ENCODE measurements at regions not wholly inside any gene's neighbourhood (a gene's known extent, or its start where the extent isn't known, plus 50 kb on each side); places are given as distances from the start of the nearest gene placed in this dataset.

DNA sequence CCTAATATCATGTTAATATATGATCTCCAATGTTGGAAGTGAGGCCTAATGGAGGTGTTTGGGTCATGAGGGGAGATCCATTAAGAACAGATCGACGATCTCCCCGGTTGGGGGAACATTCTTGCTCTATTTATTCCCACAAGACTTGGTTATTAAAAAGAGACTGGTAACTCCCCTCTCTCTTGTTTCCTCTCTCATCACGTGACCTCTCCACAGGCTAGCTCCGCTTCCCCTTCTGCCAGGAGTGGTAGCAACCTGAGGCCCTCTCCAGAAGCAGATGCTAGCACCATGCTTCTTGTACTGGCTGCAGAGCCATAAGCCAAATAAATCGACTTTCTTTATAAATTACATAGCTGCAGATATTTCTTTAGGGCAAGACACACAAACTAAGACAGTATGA is 794.4 kb downstream of the MTRR start:
- RAD21 ChIA-PET (ENCODE audit: low non-redundant PET in 1 of 2, low total read pairs in 2 of 2, uncharacterized antibody in 2 of 2, unreplicated experiment in 2 of 2), result no interaction called here
- Histone ChIP-seq H4K20me1 (ENCODE audit: insufficient read depth) (no peaks in the 10 kb centered on the region), H3K9ac (ENCODE audit: low read length) (no peak overlapping the region), H3K4me2 (ENCODE audit: low read length) (no peak overlapping the region), H3K9me3 (ENCODE audit: control insufficient read depth in 1 of 2, insufficient read depth in 1 of 2, low read depth in 1 of 2, low read length in 2 of 2) (peaks cover 3 to 35% of the 10 kb centered on the region in 2 experiments; a peak in 2 of 4 replicates), H3K27ac (ENCODE audit: low read depth, low read length) (no peak overlapping the region), H3K27me3 (ENCODE audit: insufficient read depth, low read length) (no peaks in the 10 kb centered on the region), H3K79me2 (ENCODE audit: insufficient read depth, low read length) (no peaks in the 10 kb centered on the region), H3K9me2 (ENCODE audit: insufficient read depth) (no peaks in the 10 kb centered on the region), H3K4me3 (replicated peaks in 1 of 2; ENCODE audit: low read depth in 1 of 2, low read length in 2 of 2) (no peak overlapping the region), H3K36me3 (ENCODE audit: control insufficient read depth in 1 of 2, insufficient read depth in 2 of 2, low read length in 2 of 2) (no peaks in the 10 kb centered on the region), H3K4me1 (ENCODE audit: control insufficient read depth in 1 of 2, insufficient read depth in 2 of 2, low read length in 2 of 2) (no peaks in the 10 kb centered on the region), H2AFZ (ENCODE audit: low read depth, low read length, poor library complexity, severe bottlenecking) (no peak overlapping the region)
- TF ChIP-seq ELF1 (IDR thresholded peaks at IDR 0.05; ENCODE audit: borderline replicate concordance, low read depth) (no peak), SIN3A (IDR thresholded peaks at IDR 0.05; ENCODE audit: low read depth) (no peak), SRF (IDR thresholded peaks at IDR 0.05; ENCODE audit: low read depth) (no peak), CBX3 (IDR thresholded peaks at IDR 0.05; ENCODE audit: low read depth) (no peak), FOSL1 (IDR thresholded peaks at IDR 0.05; ENCODE audit: low read depth) (no peak), YY1 (IDR thresholded peaks at IDR 0.05; ENCODE audit: extremely low read depth, insufficient replicate concordance, low read depth, low read length) (no peak), EZH2 (IDR thresholded peaks at IDR 0.05) (no peak), ZFX (IDR thresholded peaks at IDR 0.05) (no peak), CEBPB (IDR thresholded peaks at IDR 0.05; ENCODE audit: low read depth) (no peak), JUND (IDR thresholded peaks at IDR 0.05) (no peak), RAD21 (IDR thresholded peaks at IDR 0.05; ENCODE audit: low read depth) (no peak)
- TF ChIP-seq, protein P1, sequence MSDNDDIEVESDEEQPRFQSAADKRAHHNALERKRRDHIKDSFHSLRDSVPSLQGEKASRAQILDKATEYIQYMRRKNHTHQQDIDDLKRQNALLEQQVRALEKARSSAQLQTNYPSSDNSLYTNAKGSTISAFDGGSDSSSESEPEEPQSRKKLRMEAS (IDR thresholded peaks at IDR 0.05), result no peak
- TF ChIP-seq, protein P2, sequence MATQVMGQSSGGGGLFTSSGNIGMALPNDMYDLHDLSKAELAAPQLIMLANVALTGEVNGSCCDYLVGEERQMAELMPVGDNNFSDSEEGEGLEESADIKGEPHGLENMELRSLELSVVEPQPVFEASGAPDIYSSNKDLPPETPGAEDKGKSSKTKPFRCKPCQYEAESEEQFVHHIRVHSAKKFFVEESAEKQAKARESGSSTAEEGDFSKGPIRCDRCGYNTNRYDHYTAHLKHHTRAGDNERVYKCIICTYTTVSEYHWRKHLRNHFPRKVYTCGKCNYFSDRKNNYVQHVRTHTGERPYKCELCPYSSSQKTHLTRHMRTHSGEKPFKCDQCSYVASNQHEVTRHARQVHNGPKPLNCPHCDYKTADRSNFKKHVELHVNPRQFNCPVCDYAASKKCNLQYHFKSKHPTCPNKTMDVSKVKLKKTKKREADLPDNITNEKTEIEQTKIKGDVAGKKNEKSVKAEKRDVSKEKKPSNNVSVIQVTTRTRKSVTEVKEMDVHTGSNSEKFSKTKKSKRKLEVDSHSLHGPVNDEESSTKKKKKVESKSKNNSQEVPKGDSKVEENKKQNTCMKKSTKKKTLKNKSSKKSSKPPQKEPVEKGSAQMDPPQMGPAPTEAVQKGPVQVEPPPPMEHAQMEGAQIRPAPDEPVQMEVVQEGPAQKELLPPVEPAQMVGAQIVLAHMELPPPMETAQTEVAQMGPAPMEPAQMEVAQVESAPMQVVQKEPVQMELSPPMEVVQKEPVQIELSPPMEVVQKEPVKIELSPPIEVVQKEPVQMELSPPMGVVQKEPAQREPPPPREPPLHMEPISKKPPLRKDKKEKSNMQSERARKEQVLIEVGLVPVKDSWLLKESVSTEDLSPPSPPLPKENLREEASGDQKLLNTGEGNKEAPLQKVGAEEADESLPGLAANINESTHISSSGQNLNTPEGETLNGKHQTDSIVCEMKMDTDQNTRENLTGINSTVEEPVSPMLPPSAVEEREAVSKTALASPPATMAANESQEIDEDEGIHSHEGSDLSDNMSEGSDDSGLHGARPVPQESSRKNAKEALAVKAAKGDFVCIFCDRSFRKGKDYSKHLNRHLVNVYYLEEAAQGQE (IDR thresholded peaks at IDR 0.05; ENCODE audit: low read depth), result no peak
- TF ChIP-seq, protein P3, sequence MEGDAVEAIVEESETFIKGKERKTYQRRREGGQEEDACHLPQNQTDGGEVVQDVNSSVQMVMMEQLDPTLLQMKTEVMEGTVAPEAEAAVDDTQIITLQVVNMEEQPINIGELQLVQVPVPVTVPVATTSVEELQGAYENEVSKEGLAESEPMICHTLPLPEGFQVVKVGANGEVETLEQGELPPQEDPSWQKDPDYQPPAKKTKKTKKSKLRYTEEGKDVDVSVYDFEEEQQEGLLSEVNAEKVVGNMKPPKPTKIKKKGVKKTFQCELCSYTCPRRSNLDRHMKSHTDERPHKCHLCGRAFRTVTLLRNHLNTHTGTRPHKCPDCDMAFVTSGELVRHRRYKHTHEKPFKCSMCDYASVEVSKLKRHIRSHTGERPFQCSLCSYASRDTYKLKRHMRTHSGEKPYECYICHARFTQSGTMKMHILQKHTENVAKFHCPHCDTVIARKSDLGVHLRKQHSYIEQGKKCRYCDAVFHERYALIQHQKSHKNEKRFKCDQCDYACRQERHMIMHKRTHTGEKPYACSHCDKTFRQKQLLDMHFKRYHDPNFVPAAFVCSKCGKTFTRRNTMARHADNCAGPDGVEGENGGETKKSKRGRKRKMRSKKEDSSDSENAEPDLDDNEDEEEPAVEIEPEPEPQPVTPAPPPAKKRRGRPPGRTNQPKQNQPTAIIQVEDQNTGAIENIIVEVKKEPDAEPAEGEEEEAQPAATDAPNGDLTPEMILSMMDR (IDR thresholded peaks at IDR 0.05 in 2 of 3, conservative IDR thresholded peaks at IDR 0.05 in 1 of 3; ENCODE audit: borderline replicate concordance in 1 of 3, insufficient read depth in 1 of 3, low read depth in 2 of 3, low read length in 2 of 3), result no peak
- no TSS peak for BruUV-seq (replicated peaks)
- POLR2A ChIA-PET, result no interaction called here
- DNase-seq (ENCODE audit: low read depth, low spot score) (no peak), ATAC-seq (no peak)
- CTCF ChIA-PET, result no interaction called here
- intact Hi-C loops (cut with micrococcal nuclease), result no loop called here
